ENCODE measurements at regions not wholly inside any gene's neighbourhood (a gene's known extent, or its start where the extent isn't known, plus 50 kb on each side); places are given as distances from the start of the nearest gene placed in this dataset.

GRCh38 chr16:61296305-61296704 lies 739.9 kb downstream of the CDH8 start:
- TF ChIP-seq CTCF (IDR thresholded peaks at IDR 0.05; ENCODE audit: low read depth, low read length, poor library complexity, severe bottlenecking) = no peak
- TF ChIP-seq EZH2phosphoT487 (IDR thresholded peaks at IDR 0.05; ENCODE audit: borderline replicate concordance, low read length) = no peak

Data from DOHH2 (cell line).